ENCODE measurements at regions not wholly inside any gene's neighbourhood (a gene's known extent, or its start where the extent isn't known, plus 50 kb on each side); places are given as distances from the start of the nearest gene placed in this dataset.

DNA sequence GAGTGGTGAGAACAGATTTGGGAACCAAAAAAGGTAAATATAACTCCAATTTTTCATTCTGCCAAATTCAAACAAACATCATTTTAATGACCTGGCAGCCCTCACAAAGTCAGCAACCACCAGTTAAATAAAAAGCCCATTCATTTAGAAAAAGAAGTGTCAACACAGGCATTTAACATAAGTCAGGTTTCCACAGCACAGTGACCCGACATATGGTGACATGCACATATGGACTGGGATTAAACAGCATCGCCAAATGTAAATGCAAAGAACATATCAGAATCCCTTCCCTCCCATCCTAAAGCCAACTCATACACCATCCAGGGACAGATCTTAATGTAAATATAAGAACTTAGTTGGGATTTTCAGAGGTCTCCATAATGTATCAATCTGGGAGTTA is 293.2 kb downstream of the FGFR2 start:
- TF ChIP-seq, protein P1, sequence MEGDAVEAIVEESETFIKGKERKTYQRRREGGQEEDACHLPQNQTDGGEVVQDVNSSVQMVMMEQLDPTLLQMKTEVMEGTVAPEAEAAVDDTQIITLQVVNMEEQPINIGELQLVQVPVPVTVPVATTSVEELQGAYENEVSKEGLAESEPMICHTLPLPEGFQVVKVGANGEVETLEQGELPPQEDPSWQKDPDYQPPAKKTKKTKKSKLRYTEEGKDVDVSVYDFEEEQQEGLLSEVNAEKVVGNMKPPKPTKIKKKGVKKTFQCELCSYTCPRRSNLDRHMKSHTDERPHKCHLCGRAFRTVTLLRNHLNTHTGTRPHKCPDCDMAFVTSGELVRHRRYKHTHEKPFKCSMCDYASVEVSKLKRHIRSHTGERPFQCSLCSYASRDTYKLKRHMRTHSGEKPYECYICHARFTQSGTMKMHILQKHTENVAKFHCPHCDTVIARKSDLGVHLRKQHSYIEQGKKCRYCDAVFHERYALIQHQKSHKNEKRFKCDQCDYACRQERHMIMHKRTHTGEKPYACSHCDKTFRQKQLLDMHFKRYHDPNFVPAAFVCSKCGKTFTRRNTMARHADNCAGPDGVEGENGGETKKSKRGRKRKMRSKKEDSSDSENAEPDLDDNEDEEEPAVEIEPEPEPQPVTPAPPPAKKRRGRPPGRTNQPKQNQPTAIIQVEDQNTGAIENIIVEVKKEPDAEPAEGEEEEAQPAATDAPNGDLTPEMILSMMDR (IDR thresholded peaks at IDR 0.05): no peak
- TF ChIP-seq EZH2 (IDR thresholded peaks at IDR 0.05; ENCODE audit: borderline replicate concordance, insufficient read depth, low read depth, low read length, poor library complexity, severe bottlenecking): no peak

Measured in B cell (primary cell).